ENCODE measurements at regions not wholly inside any gene's neighbourhood (a gene's known extent, or its start where the extent isn't known, plus 50 kb on each side); places are given as distances from the start of the nearest gene placed in this dataset.

DNA sequence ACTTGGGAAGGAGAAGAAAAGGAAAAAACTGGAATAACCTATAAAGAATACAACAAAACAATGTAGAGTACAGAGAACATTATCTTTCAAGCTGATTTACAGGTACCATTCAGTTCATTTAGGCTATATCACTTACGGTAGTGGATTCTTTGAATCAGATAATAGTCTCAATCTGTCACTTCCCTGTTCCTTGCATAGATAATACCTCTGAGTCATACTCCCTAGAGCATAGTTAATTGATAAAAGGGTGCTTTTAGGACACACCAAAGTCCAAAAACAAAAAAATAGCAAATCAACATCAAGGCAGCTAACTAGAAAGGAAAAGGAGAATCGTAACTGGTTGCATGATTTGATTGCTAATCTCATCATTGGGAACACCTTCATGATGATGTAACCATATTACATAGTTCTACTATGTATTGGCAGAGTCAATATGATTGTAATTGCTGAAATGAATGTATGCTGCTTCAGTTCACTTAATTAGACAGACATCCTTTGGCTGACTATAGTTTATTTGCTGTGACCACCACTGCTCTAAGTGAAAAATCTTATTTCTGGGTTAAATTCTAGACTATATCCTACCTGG lies 844.4 kb downstream of the GATA3 start:
- Histone ChIP-seq H3K9me2 (replicated peaks; ENCODE audit: insufficient read depth) (no peaks in the 10 kb centered on the region), H3K27me3 (no peaks in the 10 kb centered on the region), H3K4me1 (ENCODE audit: insufficient read depth) (no peaks in the 10 kb centered on the region), H3K79me2 (no peaks in the 10 kb centered on the region), H4K20me1 (ENCODE audit: insufficient read depth, poor library complexity, severe bottlenecking) (no peaks in the 10 kb centered on the region), H3K27ac (no peak overlapping the region), H3K4me3 (no peak overlapping the region), H3K36me3 (replicated peaks; ENCODE audit: insufficient read depth, low read depth) (no peaks in the 10 kb centered on the region), H3K9me3 (ENCODE audit: low read depth) (no peaks in the 10 kb centered on the region), H2AFZ (no peak overlapping the region), H3K4me2 (no peak overlapping the region)
- WGBS (ENCODE audit: low lambda C conversion rate, missing lambda C conversion rate) = 68% methylated on average over 2 of the region's 2 CpGs
- TF ChIP-seq, protein P1, sequence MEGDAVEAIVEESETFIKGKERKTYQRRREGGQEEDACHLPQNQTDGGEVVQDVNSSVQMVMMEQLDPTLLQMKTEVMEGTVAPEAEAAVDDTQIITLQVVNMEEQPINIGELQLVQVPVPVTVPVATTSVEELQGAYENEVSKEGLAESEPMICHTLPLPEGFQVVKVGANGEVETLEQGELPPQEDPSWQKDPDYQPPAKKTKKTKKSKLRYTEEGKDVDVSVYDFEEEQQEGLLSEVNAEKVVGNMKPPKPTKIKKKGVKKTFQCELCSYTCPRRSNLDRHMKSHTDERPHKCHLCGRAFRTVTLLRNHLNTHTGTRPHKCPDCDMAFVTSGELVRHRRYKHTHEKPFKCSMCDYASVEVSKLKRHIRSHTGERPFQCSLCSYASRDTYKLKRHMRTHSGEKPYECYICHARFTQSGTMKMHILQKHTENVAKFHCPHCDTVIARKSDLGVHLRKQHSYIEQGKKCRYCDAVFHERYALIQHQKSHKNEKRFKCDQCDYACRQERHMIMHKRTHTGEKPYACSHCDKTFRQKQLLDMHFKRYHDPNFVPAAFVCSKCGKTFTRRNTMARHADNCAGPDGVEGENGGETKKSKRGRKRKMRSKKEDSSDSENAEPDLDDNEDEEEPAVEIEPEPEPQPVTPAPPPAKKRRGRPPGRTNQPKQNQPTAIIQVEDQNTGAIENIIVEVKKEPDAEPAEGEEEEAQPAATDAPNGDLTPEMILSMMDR (IDR thresholded peaks at IDR 0.05; ENCODE audit: poor library complexity) = no peak
- TF ChIP-seq EZH2 (IDR thresholded peaks at IDR 0.05; ENCODE audit: borderline replicate concordance) = no peak
- DNase-seq (ENCODE audit: low spot score) = no peak

DNA sequence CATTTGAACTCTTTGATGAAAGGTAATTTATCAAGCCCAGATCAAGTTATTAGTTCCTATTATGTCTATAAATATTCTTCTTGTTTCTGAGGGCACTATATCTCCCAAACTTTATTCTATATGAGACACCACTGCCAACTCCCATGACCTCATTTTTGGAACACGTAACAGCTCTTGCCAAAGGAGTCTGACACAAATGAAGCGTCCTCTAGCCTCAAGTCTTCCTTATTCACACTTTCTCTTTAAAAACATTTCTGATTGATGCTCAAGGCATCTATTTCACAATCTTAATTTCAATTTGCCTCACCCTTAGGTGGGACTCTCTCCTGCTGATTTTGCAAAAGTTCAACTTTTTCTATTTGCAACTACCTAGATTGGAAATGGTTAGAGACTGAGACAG lies 848.4 kb downstream of the GATA3 start:
- TF ChIP-seq EZH2phosphoT487 (IDR thresholded peaks at IDR 0.05; ENCODE audit: low read depth, severe bottlenecking, unreplicated experiment) = no peak
- no peak for TF ChIP-seq EZH2 (IDR thresholded peaks at IDR 0.05; ENCODE audit: borderline replicate concordance)
- TF ChIP-seq, protein P1 (IDR thresholded peaks at IDR 0.05; ENCODE audit: poor library complexity) = no peak
- DNase-seq (ENCODE audit: low spot score) = no peak
- Histone ChIP-seq H3K27me3 (no peaks in the 10 kb centered on the region), H3K27ac (no peak overlapping the region), H3K36me3 (replicated peaks; ENCODE audit: insufficient read depth, low read depth) (no peaks in the 10 kb centered on the region), H4K20me1 (ENCODE audit: insufficient read depth, poor library complexity, severe bottlenecking) (no peaks in the 10 kb centered on the region), H3K9me3 (ENCODE audit: low read depth) (no peaks in the 10 kb centered on the region), H3K4me1 (ENCODE audit: insufficient read depth) (no peaks in the 10 kb centered on the region), H3K9me2 (replicated peaks; ENCODE audit: insufficient read depth) (no peaks in the 10 kb centered on the region), H3K4me2 (no peak overlapping the region), H3K4me3 (no peak overlapping the region), H3K79me2 (no peaks in the 10 kb centered on the region), H2AFZ (no peak overlapping the region)
- 87% methylated on average over 2 of the region's 2 CpGs for WGBS (ENCODE audit: low lambda C conversion rate, missing lambda C conversion rate)

DNA sequence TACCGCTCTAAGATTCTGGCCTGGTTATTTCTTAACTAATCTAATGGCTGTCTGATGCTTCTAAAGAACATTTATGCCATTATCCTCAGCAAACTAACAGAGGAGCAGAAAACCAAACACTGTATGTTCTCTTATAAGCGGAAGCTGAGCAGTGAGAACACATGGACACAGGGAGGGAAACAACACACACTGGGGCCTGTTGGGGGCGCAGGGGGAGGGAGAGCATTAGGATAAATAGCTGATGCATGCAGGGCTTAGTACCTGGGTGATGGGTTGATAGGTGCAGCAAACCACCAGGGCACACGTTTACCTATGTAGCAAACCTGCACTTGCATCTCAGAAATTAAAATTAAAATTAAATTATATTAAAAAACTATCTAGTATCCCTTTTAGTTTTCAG lies 853.5 kb downstream of the GATA3 start:
- Histone ChIP-seq H3K27ac (no peak overlapping the region), H3K9me2 (replicated peaks; ENCODE audit: insufficient read depth) (no peaks in the 10 kb centered on the region), H3K4me2 (no peak overlapping the region), H4K20me1 (ENCODE audit: insufficient read depth, poor library complexity, severe bottlenecking) (no peaks in the 10 kb centered on the region), H3K36me3 (replicated peaks; ENCODE audit: insufficient read depth, low read depth) (no peaks in the 10 kb centered on the region), H2AFZ (no peak overlapping the region), H3K27me3 (no peaks in the 10 kb centered on the region), H3K79me2 (no peaks in the 10 kb centered on the region), H3K9me3 (ENCODE audit: low read depth) (no peaks in the 10 kb centered on the region), H3K4me1 (ENCODE audit: insufficient read depth) (no peaks in the 10 kb centered on the region), H3K4me3 (no peak overlapping the region)
- DNase-seq (ENCODE audit: low spot score) = no peak
- TF ChIP-seq, protein P1 (IDR thresholded peaks at IDR 0.05; ENCODE audit: poor library complexity) = no peak
- TF ChIP-seq EZH2phosphoT487 (IDR thresholded peaks at IDR 0.05; ENCODE audit: low read depth, severe bottlenecking, unreplicated experiment) (no peak), EZH2 (IDR thresholded peaks at IDR 0.05; ENCODE audit: borderline replicate concordance) (no peak)
- WGBS (ENCODE audit: low lambda C conversion rate, missing lambda C conversion rate) = 55% methylated on average over 4 of the region's 4 CpGs

DNA sequence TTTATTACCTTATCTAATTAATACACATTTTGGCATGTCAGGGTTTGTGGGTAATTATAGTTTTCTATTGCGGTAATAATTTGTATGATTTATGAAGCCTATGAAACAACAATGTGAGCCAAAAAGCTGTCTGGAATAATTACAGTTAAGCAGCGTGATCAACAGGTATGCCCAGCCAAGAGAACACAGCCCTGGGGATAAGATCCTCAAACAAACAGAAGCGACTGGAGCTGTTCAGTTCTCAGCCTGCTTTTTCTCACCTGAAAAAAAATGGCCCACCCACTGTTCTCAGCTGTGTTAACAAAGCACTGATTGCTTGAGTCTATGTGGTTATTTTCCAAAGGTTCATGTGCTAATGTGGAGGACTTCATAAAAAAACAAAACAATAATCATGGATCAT lies 855.8 kb downstream of the GATA3 start:
- Histone ChIP-seq H2AFZ (no peak overlapping the region), H3K27me3 (no peaks in the 10 kb centered on the region), H3K4me2 (no peak overlapping the region), H3K79me2 (no peaks in the 10 kb centered on the region), H3K27ac (no peak overlapping the region), H3K4me3 (no peak overlapping the region), H3K4me1 (ENCODE audit: insufficient read depth) (no peaks in the 10 kb centered on the region), H3K9me3 (ENCODE audit: low read depth) (no peaks in the 10 kb centered on the region), H4K20me1 (ENCODE audit: insufficient read depth, poor library complexity, severe bottlenecking) (no peaks in the 10 kb centered on the region), H3K9me2 (replicated peaks; ENCODE audit: insufficient read depth) (no peaks in the 10 kb centered on the region), H3K36me3 (replicated peaks; ENCODE audit: insufficient read depth, low read depth) (no peaks in the 10 kb centered on the region)
- TF ChIP-seq EZH2phosphoT487 (IDR thresholded peaks at IDR 0.05; ENCODE audit: low read depth, severe bottlenecking, unreplicated experiment) (no peak), EZH2 (IDR thresholded peaks at IDR 0.05; ENCODE audit: borderline replicate concordance) (no peak)
- TF ChIP-seq, protein P1 (IDR thresholded peaks at IDR 0.05; ENCODE audit: poor library complexity) = no peak
- WGBS (ENCODE audit: low lambda C conversion rate, missing lambda C conversion rate) = 41% methylated on average over 3 of the region's 3 CpGs
- no peak for DNase-seq (ENCODE audit: low spot score)
